HG03469 (cell line): ENCODE measurements at regions not wholly inside any gene's neighbourhood (a gene's known extent, or its start where the extent isn't known, plus 50 kb on each side); places are given as distances from the start of the nearest gene placed in this dataset.

ENCODE experiments used
- ATAC-seq: cut with Tn5 transposase; IDR thresholded peaks from one replicate; pipeline ENCODE4 v1.9.1; 2021; ENCODE audit warnings: mild to moderate bottlenecking, moderate library complexity, moderate number of reproducible peaks; ENCODE audit not compliant: unreplicated experiment

GRCh38 chr15:46489276-46489675 lies 854.4 kb downstream of the SQOR start:
- ATAC-seq, result no peak

- no peak for ATAC-seq
These were observed 861.8 kb downstream of the SQOR start for GRCh38 chr15:46496491-46497115.

- ATAC-seq, result no peak
These were observed 867.8 kb downstream of the SQOR start for GRCh38 chr15:46502667-46503066.

- no peak for ATAC-seq
These were observed 883.6 kb downstream of the SQOR start for GRCh38 chr15:46518381-46518780.

- ATAC-seq, result no peak
These were observed 888.9 kb downstream of the SQOR start for GRCh38 chr15:46523701-46524100.

- no peak for ATAC-seq
These were observed 891.3 kb downstream of the SQOR start for GRCh38 chr15:46525984-46526725.

GRCh38 chr15:46526726-46527110 lies 891.9 kb downstream of the SQOR start:
- no peak for ATAC-seq

GRCh38 chr15:46543626-46544025 lies 908.8 kb downstream of the SQOR start:
- ATAC-seq, result no peak

GRCh38 chr15:46548989-46549388 lies 914.2 kb downstream of the SQOR start:
- ATAC-seq, result no peak

- no peak for ATAC-seq
These were observed 917.5 kb downstream of the SQOR start for GRCh38 chr15:46552316-46552715.

GRCh38 chr15:46555547-46555946 lies 920.7 kb downstream of the SQOR start:
- ATAC-seq, result no peak

GRCh38 chr15:46556010-46556409 lies 921.2 kb downstream of the SQOR start:
- ATAC-seq, result no peak

- ATAC-seq, result no peak
These were observed 921.9 kb downstream of the SQOR start for GRCh38 chr15:46556559-46557379.

GRCh38 chr15:46567968-46568367 lies 933.1 kb downstream of the SQOR start:
- no peak for ATAC-seq

GRCh38 chr15:46569781-46570180 lies 935.0 kb downstream of the SQOR start:
- ATAC-seq, result no peak

GRCh38 chr15:46576646-46577395 lies 942.0 kb downstream of the SQOR start:
- no peak for ATAC-seq

GRCh38 chr15:46577767-46578166 lies 942.9 kb downstream of the SQOR start:
- no peak for ATAC-seq

GRCh38 chr15:46580487-46580886 lies 945.7 kb downstream of the SQOR start:
- no peak for ATAC-seq

- no peak for ATAC-seq
These were observed 946.1 kb downstream of the SQOR start for GRCh38 chr15:46580924-46581323.

- no peak for ATAC-seq
These were observed 954.3 kb downstream of the SQOR start for GRCh38 chr15:46589088-46589487.

- no peak for ATAC-seq
These were observed 956.6 kb downstream of the SQOR start for GRCh38 chr15:46591462-46591861.
